Keratinocyte (primary cell): ENCODE measurements at regions not wholly inside any gene's neighbourhood (a gene's known extent, or its start where the extent isn't known, plus 50 kb on each side); places are given as distances from the start of the nearest gene placed in this dataset.

Source experiments
- DNase-seq: peaks from one replicate; pipeline ENCODE4 v3.0.0-alpha.2; 2011; ENCODE audit warnings: low read depth, missing footprints, low spot score
- FAIRE-seq: peaks from 2 replicates; lab custom pipeline; 2011; peaks lifted over from hg19 to GRCh38; lab: Jason Lieb, UNC
- H2AFZ ChIP-seq: 2 replicates; pipeline ENCODE4 v1.6.0; 2012; ENCODE audit warnings: low read length, control low read depth, inconsistent platforms; ENCODE audit not compliant: control insufficient read depth
- H3K27ac ChIP-seq: 2 replicates; pipeline ENCODE4 v1.5.1; 2011; ENCODE audit warnings: low read length; ENCODE audit not compliant: control insufficient read depth, insufficient read depth
- H3K27me3 ChIP-seq: 3 replicates; pipeline ENCODE4 v1.6.0; 2011; ENCODE audit warnings: low read length; ENCODE audit not compliant: control insufficient read depth, insufficient read depth; ENCODE audit errors: extremely low read depth
- H3K36me3 ChIP-seq, 2 experiments: 2 replicates in 1 of 2; 3 replicates in 1 of 2; pipeline ENCODE4 v1.5.1; 2011; ENCODE audit warnings: low read length in 2 of 2, mild to moderate bottlenecking in 1 of 2; ENCODE audit not compliant: control insufficient read depth in 2 of 2, insufficient read depth in 2 of 2; ENCODE audit errors: extremely low read depth in 1 of 2
- H3K4me1 ChIP-seq: 3 replicates; pipeline ENCODE4 v1.5.1; 2011; ENCODE audit warnings: low read length; ENCODE audit not compliant: control insufficient read depth, insufficient read depth; ENCODE audit errors: extremely low read depth
- H3K4me2 ChIP-seq: 3 replicates; pipeline ENCODE4 v1.6.0; 2011; ENCODE audit warnings: low read depth, low read length; ENCODE audit not compliant: control insufficient read depth, insufficient read depth; ENCODE audit errors: extremely low read depth
- H3K4me3 ChIP-seq, 3 experiments: fragments of 200-600 bp in 1 of 3; sonication (generic) in 1 of 3; 2 replicates in 2 of 3; 3 replicates in 1 of 3; pipeline ENCODE4 v1.5.1; 2011 to 2016; ENCODE audit warnings: low read length in 3 of 3, mild to moderate bottlenecking in 3 of 3, control low read depth in 2 of 3, inconsistent platforms in 1 of 3, low read depth in 1 of 3, mixed read lengths in 1 of 3, mixed run types in 1 of 3, moderate library complexity in 1 of 3; ENCODE audit not compliant: control insufficient read depth in 2 of 3, insufficient read depth in 2 of 3; ENCODE audit errors: extremely low read depth in 1 of 3
- H3K79me2 ChIP-seq: 2 replicates; pipeline ENCODE4 v1.6.0; 2012; ENCODE audit warnings: low read length; ENCODE audit not compliant: control insufficient read depth, insufficient read depth
- H3K9ac ChIP-seq: 3 replicates; pipeline ENCODE4 v1.6.0; 2011; ENCODE audit warnings: low read length; ENCODE audit not compliant: control insufficient read depth, insufficient read depth; ENCODE audit errors: extremely low read depth
- H3K9me1 ChIP-seq: 3 replicates; pipeline ENCODE4 v1.6.0; 2011; ENCODE audit warnings: low read length; ENCODE audit not compliant: control insufficient read depth, insufficient read depth; ENCODE audit errors: extremely low read depth
- H3K9me3 ChIP-seq: 2 replicates; pipeline ENCODE4 v1.5.1; 2012; ENCODE audit warnings: low read depth, low read length; ENCODE audit not compliant: control insufficient read depth
- H4K20me1 ChIP-seq: 3 replicates; pipeline ENCODE4 v1.6.0; 2011; ENCODE audit warnings: low read length; ENCODE audit not compliant: control insufficient read depth, insufficient read depth; ENCODE audit errors: extremely low read depth
- EZH2 ChIP-seq: IDR thresholded peaks from one replicate; pipeline ENCODE4 v1.6.1; 2012; ENCODE audit warnings: inconsistent platforms, mild to moderate bottlenecking, low read length, moderate library complexity
- dilution Hi-C: fragments of 300-500 bp; cut with MboI; formaldehyde crosslinking; loops from one replicate; pipeline ENCODE4 v1.7.0; 2020; ENCODE audit warnings: low sequenced_read_pairs; ENCODE audit not compliant: extremely low pct_ligation_motif_present
- TF ChIP-seq, protein P1 (sequence below), 3 experiments: IDR thresholded peaks in 1 of 3; conservative IDR thresholded peaks in 1 of 3; optimal IDR thresholded peaks in 1 of 3; 2 replicates in 2 of 3; 3 replicates in 1 of 3; pipeline versions ENCODE3 to v1.5.1; 2011; ENCODE audit warnings: low read length in 3 of 3, mild to moderate bottlenecking in 3 of 3, moderate library complexity in 2 of 3, control low read depth in 1 of 3, inconsistent platforms in 1 of 3; ENCODE audit not compliant: insufficient read depth in 2 of 3; ENCODE audit errors: extremely low read depth in 1 of 3

DNA sequence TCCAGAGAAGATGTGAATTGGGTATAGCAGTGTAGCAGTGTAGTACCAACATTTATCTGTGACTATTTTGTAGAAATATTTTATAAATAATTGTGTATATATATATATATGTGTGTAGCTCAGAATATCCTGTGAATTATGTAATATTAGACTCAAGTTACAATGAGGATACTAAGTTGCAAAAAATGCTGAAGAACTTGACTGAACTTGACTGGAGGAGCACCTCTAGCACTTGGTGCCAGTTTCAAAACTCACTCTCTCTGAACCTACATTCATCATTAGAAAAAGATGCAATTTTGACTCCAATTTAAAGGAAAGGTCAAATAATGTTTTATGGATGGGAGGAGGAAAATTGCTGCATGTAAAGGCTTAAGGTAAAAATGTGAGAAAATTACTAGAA, 285.7 kb upstream of the LMO3 start:
- TF ChIP-seq, protein P1, sequence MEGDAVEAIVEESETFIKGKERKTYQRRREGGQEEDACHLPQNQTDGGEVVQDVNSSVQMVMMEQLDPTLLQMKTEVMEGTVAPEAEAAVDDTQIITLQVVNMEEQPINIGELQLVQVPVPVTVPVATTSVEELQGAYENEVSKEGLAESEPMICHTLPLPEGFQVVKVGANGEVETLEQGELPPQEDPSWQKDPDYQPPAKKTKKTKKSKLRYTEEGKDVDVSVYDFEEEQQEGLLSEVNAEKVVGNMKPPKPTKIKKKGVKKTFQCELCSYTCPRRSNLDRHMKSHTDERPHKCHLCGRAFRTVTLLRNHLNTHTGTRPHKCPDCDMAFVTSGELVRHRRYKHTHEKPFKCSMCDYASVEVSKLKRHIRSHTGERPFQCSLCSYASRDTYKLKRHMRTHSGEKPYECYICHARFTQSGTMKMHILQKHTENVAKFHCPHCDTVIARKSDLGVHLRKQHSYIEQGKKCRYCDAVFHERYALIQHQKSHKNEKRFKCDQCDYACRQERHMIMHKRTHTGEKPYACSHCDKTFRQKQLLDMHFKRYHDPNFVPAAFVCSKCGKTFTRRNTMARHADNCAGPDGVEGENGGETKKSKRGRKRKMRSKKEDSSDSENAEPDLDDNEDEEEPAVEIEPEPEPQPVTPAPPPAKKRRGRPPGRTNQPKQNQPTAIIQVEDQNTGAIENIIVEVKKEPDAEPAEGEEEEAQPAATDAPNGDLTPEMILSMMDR (optimal IDR thresholded peaks at IDR 0.05 in 1 of 3, IDR thresholded peaks at IDR 0.05 in 1 of 3, conservative IDR thresholded peaks at IDR 0.05 in 1 of 3; ENCODE audit: extremely low read depth in 1 of 3, insufficient read depth in 2 of 3, low read length in 3 of 3): no peak
- no peak for TF ChIP-seq EZH2
- Histone ChIP-seq H3K9me1 (no peaks in the 10 kb centered on the region), H3K9ac (no peak overlapping the region), H3K4me3 (no peak overlapping the region), H3K79me2 (no peaks in the 10 kb centered on the region), H3K27ac (no peak overlapping the region), H3K36me3 (no peaks in the 10 kb centered on the region), H4K20me1 (no peaks in the 10 kb centered on the region), H3K4me2 (no peak overlapping the region), H3K4me1 (no peaks in the 10 kb centered on the region), H2AFZ (no peak overlapping the region), H3K9me3 (no peaks in the 10 kb centered on the region), H3K27me3 (no peaks in the 10 kb centered on the region)
- FAIRE-seq: no peak
- no peak for DNase-seq
- dilution Hi-C loops: no loop called here

DNA sequence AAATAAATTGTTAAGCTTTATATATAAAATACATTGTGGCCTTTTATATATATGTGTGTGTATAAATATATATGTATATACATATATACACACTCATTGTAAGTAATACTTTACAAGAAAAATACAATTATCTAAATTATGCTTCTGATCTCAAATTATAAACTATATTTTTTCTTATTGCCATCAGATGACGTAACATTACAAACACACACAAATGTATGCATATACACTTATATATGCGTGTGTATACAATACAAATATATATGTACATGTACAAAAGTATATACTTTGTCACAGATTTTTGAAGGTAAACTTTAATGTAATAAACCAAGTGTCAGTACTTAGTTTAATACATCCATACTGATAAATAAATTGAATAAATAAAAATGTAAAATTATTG, 278.9 kb upstream of the LMO3 start:
- no peak for TF ChIP-seq EZH2
- TF ChIP-seq, protein P1 (optimal IDR thresholded peaks at IDR 0.05 in 1 of 3, IDR thresholded peaks at IDR 0.05 in 1 of 3, conservative IDR thresholded peaks at IDR 0.05 in 1 of 3; ENCODE audit: extremely low read depth in 1 of 3, insufficient read depth in 2 of 3, low read length in 3 of 3): no peak
- no peaks in the 10 kb centered on the region for H3K9me1 ChIP-seq
- no peak for FAIRE-seq

More for the DNA sequence above, 278.9 kb upstream of the LMO3 start:
- Histone ChIP-seq H2AFZ (no peak overlapping the region), H3K4me3 (no peak overlapping the region), H3K9ac (no peak overlapping the region), H3K79me2 (no peaks in the 10 kb centered on the region), H3K27me3 (no peaks in the 10 kb centered on the region), H3K4me1 (no peaks in the 10 kb centered on the region), H3K9me3 (no peaks in the 10 kb centered on the region), H3K36me3 (no peaks in the 10 kb centered on the region), H3K4me2 (no peak overlapping the region), H3K27ac (no peak overlapping the region), H4K20me1 (no peaks in the 10 kb centered on the region)
- DNase-seq: no peak
- dilution Hi-C loops: no loop called here
